Suprapubic skin (tissue), 4 donors: ENCODE measurements at regions not wholly inside any gene's neighbourhood (a gene's known extent, or its start where the extent isn't known, plus 50 kb on each side); places are given as distances from the start of the nearest gene placed in this dataset.

ENCODE experiments used
- DNase-seq, 2 donors: peaks; one replicate each; pipeline ENCODE4 v3.0.0-alpha.2; 2019; ENCODE audit warnings: low spot score in 2 of 2
- H3K27ac ChIP-seq: fragments of 200-600 bp; sonication (generic); one replicate; pipeline ENCODE4 v1.5.1; 2019
- H3K27me3 ChIP-seq: fragments of 200-600 bp; sonication (generic); one replicate; pipeline ENCODE4 v1.5.1; 2019
- H3K36me3 ChIP-seq: fragments of 200-600 bp; sonication (generic); one replicate; pipeline ENCODE4 v1.5.1; 2019
- H3K4me1 ChIP-seq: fragments of 200-600 bp; sonication (generic); one replicate; pipeline ENCODE4 v1.5.1; 2019
- H3K4me3 ChIP-seq: fragments of 200-600 bp; sonication (generic); one replicate; pipeline ENCODE4 v1.5.1; 2019; ENCODE audit warnings: mild to moderate bottlenecking
- H3K9me3 ChIP-seq: fragments of 200-600 bp; sonication (generic); one replicate; pipeline ENCODE4 v1.5.1; 2019
- CTCF ChIP-seq, 2 donors: fragments of 200-600 bp in 1 of 2; fragments of 450-650 bp in 1 of 2; sonication (generic) in 1 of 2; IDR thresholded peaks; one replicate each; pipeline ENCODE4 v1.5.1; 2016 to 2019; ENCODE audit warnings: antibody characterized with exemption in 2 of 2, mild to moderate bottlenecking in 1 of 2, moderate library complexity in 1 of 2
- EP300 ChIP-seq: sonication (generic); formaldehyde crosslinking; IDR thresholded peaks from one replicate; pipeline ENCODE4 v1.6.1; 2017; ENCODE audit warnings: antibody characterized with exemption
- POLR2A ChIP-seq, 2 donors: fragments of 450-650 bp; IDR thresholded peaks; one replicate each; pipeline ENCODE4 v1.6.1; 2017; ENCODE audit warnings: antibody characterized with exemption in 2 of 2, mild to moderate bottlenecking in 2 of 2, moderate library complexity in 2 of 2
- POLR2AphosphoS5 ChIP-seq, 3 donors: sonication (generic); formaldehyde crosslinking; IDR thresholded peaks; one replicate each; pipeline ENCODE4 v1.6.1; 2017; ENCODE audit warnings: antibody characterized with exemption in 3 of 3
- WGBS: methylation state at CpG from one replicate; pipeline ENCODE4 v1.1.5; 2018; 5-methylcytosine and 5-hydroxymethylcytosine counted together

DNA sequence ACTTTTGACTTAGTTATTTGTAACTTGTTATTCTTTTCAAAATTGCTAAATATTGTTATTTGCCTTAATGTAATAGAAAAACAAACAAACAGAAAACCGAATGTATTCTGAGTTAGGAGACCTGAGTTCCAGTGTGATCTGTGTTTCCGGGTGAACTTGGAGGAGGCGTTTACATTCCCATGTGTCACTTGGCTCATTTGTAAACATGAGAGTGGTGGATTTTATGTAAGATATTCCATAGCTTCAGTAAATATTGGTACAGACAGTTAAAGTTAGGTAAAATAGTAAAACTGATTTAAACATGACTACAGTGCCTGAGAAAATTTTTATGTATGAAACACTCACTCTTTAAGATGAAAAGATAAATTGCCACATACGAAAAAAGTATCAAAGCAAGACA is 287.3 kb upstream of the POU1F1 start:
- Histone ChIP-seq H3K4me3 (no peak overlapping the region), H3K9me3 (peaks cover 3% of the 10 kb centered on the region), H3K27me3 (no peaks in the 10 kb centered on the region), H3K4me1 (no peaks in the 10 kb centered on the region), H3K36me3 (no peaks in the 10 kb centered on the region), H3K27ac (no peak overlapping the region)
- TF ChIP-seq POLR2AphosphoS5 (IDR thresholded peaks at IDR 0.05) (no peak), EP300 (no peak), POLR2A (IDR thresholded peaks at IDR 0.05) (no peak), CTCF (IDR thresholded peaks at IDR 0.05) (no peak)
- 46% methylated on average over 4 of the region's 4 CpGs for WGBS
- DNase-seq, result no peak

- no peaks in the 10 kb centered on the region for H3K4me1 ChIP-seq
- DNase-seq, result no peak
- TF ChIP-seq POLR2AphosphoS5 (IDR thresholded peaks at IDR 0.05) (no peak), CTCF (IDR thresholded peaks at IDR 0.05) (no peak), EP300 (no peak), POLR2A (IDR thresholded peaks at IDR 0.05) (no peak)
- H3K9me3 ChIP-seq, result peaks cover 3% of the 10 kb centered on the region
- no peak overlapping the region for H3K27ac ChIP-seq
- no peaks in the 10 kb centered on the region for H3K36me3 ChIP-seq
- H3K27me3 ChIP-seq, result no peaks in the 10 kb centered on the region
- H3K4me3 ChIP-seq, result no peak overlapping the region
- WGBS, result 89% methylated on average over 3 of the region's 3 CpGs
Observed at GRCh38 chr3:87558492-87558891, 282.1 kb upstream of the POU1F1 start.

GRCh38 chr3:87555290-87555689 is 278.9 kb upstream of the POU1F1 start:
- WGBS, result 13% methylated on average over 1 of the region's 1 CpG
- no peaks in the 10 kb centered on the region for H3K9me3 ChIP-seq
- H3K27me3 ChIP-seq, result no peaks in the 10 kb centered on the region
- H3K27ac ChIP-seq, result no peak overlapping the region
- no peak overlapping the region for H3K4me3 ChIP-seq
- TF ChIP-seq POLR2A (IDR thresholded peaks at IDR 0.05) (no peak), CTCF (IDR thresholded peaks at IDR 0.05) (no peak), EP300 (no peak)
- H3K4me1 ChIP-seq, result no peaks in the 10 kb centered on the region
- DNase-seq, result no peak
- no peaks in the 10 kb centered on the region for H3K36me3 ChIP-seq

- no peaks in the 10 kb centered on the region for H3K36me3 ChIP-seq
Observed at GRCh38 chr3:87553058-87553457, 276.7 kb upstream of the POU1F1 start.

GRCh38 chr3:87550892-87551291 is 274.5 kb upstream of the POU1F1 start:
- no peak for DNase-seq
- TF ChIP-seq CTCF (IDR thresholded peaks at IDR 0.05), result no peak
- Histone ChIP-seq H3K27me3 (no peaks in the 10 kb centered on the region), H3K4me1 (no peaks in the 10 kb centered on the region), H3K27ac (no peak overlapping the region), H3K36me3 (no peaks in the 10 kb centered on the region), H3K4me3 (no peak overlapping the region), H3K9me3 (no peaks in the 10 kb centered on the region)
- WGBS, result 89% methylated on average over 3 of the region's 3 CpGs

More at GRCh38 chr3:87553058-87553457, 276.7 kb upstream of the POU1F1 start:
- TF ChIP-seq EP300 (no peak), POLR2AphosphoS5 (IDR thresholded peaks at IDR 0.05) (no peak), CTCF (IDR thresholded peaks at IDR 0.05) (no peak), POLR2A (IDR thresholded peaks at IDR 0.05) (no peak)
- Histone ChIP-seq H3K27ac (no peak overlapping the region), H3K4me3 (no peak overlapping the region), H3K4me1 (no peaks in the 10 kb centered on the region), H3K27me3 (no peaks in the 10 kb centered on the region), H3K9me3 (no peaks in the 10 kb centered on the region)
- DNase-seq, result no peak
- WGBS, result 79% methylated on average over 3 of the region's 3 CpGs
